HG03469 (cell line): ENCODE measurements at regions not wholly inside any gene's neighbourhood (a gene's known extent, or its start where the extent isn't known, plus 50 kb on each side); places are given as distances from the start of the nearest gene placed in this dataset.
"Not testable (repeated sequence)": the region's sequence is repeated elsewhere in the genome, so short reads cannot be mapped to it uniquely, and the experiment has no call there.

Source experiments
- ATAC-seq: cut with Tn5 transposase; IDR thresholded peaks from one replicate; pipeline ENCODE4 v1.9.1; 2021; ENCODE audit warnings: mild to moderate bottlenecking, moderate library complexity, moderate number of reproducible peaks; ENCODE audit not compliant: unreplicated experiment

GRCh38 chr11:116353589-116353988 lies 419.2 kb downstream of the BUD13 start:
- ATAC-seq, result no peak

GRCh38 chr11:116352881-116353280 lies 419.9 kb downstream of the BUD13 start:
- ATAC-seq, result no peak

GRCh38 chr11:116348226-116348625 lies 424.6 kb downstream of the BUD13 start:
- no peak for ATAC-seq

- ATAC-seq, result no peak
These were observed 427.2 kb downstream of the BUD13 start for GRCh38 chr11:116345575-116345974.

GRCh38 chr11:116344601-116345000 lies 428.2 kb downstream of the BUD13 start:
- ATAC-seq, result no peak

GRCh38 chr11:116343270-116343669 lies 429.5 kb downstream of the BUD13 start:
- no peak for ATAC-seq

GRCh38 chr11:116342148-116342547 lies 430.6 kb downstream of the BUD13 start:
- no peak for ATAC-seq

- no peak for ATAC-seq
These were observed 433.3 kb downstream of the BUD13 start for GRCh38 chr11:116339306-116340098.

- not testable (repeated sequence) for ATAC-seq
These were observed 434.3 kb downstream of the BUD13 start for GRCh38 chr11:116338500-116338899.

GRCh38 chr11:116336540-116336939 lies 436.2 kb downstream of the BUD13 start:
- ATAC-seq, result no peak

GRCh38 chr11:116335891-116336290 lies 436.9 kb downstream of the BUD13 start:
- ATAC-seq, result no peak

- no peak for ATAC-seq
These were observed 437.7 kb downstream of the BUD13 start for GRCh38 chr11:116335078-116335477.

GRCh38 chr11:116334596-116334995 lies 438.2 kb downstream of the BUD13 start:
- ATAC-seq, result no peak

- no peak for ATAC-seq
These were observed 439.7 kb downstream of the BUD13 start for GRCh38 chr11:116333001-116333535.

- no peak for ATAC-seq
These were observed 440.4 kb downstream of the BUD13 start for GRCh38 chr11:116332391-116332790.

GRCh38 chr11:116331381-116331780 lies 441.4 kb downstream of the BUD13 start:
- ATAC-seq, result no peak

- no peak for ATAC-seq
These were observed 442.2 kb downstream of the BUD13 start for GRCh38 chr11:116330439-116331185.

- ATAC-seq, result no peak
These were observed 443.3 kb downstream of the BUD13 start for GRCh38 chr11:116329354-116330090.

GRCh38 chr11:116328851-116329250 lies 443.9 kb downstream of the BUD13 start:
- ATAC-seq, result no peak

GRCh38 chr11:116328391-116328790 lies 444.4 kb downstream of the BUD13 start:
- ATAC-seq, result no peak

- ATAC-seq, result no peak
These were observed 446.6 kb downstream of the BUD13 start for GRCh38 chr11:116326146-116326545.
